ENCODE measurements at regions not wholly inside any gene's neighbourhood (a gene's known extent, or its start where the extent isn't known, plus 50 kb on each side); places are given as distances from the start of the nearest gene placed in this dataset.
"Not testable (repeated sequence)": the region's sequence is repeated elsewhere in the genome, so short reads cannot be mapped to it uniquely, and the experiment has no call there.

DNA sequence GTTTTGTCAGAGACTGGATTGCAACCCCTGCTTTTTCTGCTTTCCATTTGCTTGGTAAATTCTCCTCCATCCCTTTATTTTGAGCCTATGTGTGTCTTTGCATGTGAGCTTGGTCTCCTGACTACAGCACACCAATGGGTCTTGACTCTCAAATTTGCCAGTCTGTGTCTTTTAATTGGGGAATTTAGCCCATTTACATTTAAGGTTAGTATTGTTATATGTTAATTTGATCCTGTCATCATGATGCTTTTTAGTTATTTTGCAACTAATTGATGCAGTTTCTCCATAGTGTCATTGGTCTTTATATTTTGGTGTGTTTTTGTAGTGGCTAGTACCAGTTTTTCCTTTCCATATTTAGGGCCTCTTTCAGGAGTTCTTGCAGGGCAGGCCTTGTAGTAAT is 133.8 kb upstream of the RORA start:
- in situ Hi-C loops (cut with MboI; ENCODE audit: low sequenced_read_pairs); H3K4me3 ChIP-seq (ENCODE audit: insufficient read depth, low read depth, low read length); H3K9me1 ChIP-seq (ENCODE audit: insufficient read depth, low read length); H2BK15ac ChIP-seq (ENCODE audit: low read depth, low read length); H3K4ac ChIP-seq (ENCODE audit: low read depth, low read length); CTCF ChIA-PET; H2AK9ac ChIP-seq (replicated peaks; ENCODE audit: low read depth, low read length, poor library complexity); BruUV-seq (replicated peaks); H3K4me1 ChIP-seq (ENCODE audit: control insufficient read depth, insufficient read depth, low read length); H3K14ac ChIP-seq (replicated peaks; ENCODE audit: low read depth, low read length); H3K23ac ChIP-seq (ENCODE audit: low read depth, low read length); ATAC-seq (ENCODE audit: low read depth); H2BK5ac ChIP-seq (ENCODE audit: low read depth, low read length, poor library complexity, severe bottlenecking); H3K9ac ChIP-seq (ENCODE audit: low read depth, low read length); H3K18ac ChIP-seq (ENCODE audit: low read depth, low read length); H2AFZ ChIP-seq (replicated peaks; ENCODE audit: low read length, poor library complexity); H3K79me1 ChIP-seq (ENCODE audit: low read depth in 1 of 2, low read length in 2 of 2); H4K20me1 ChIP-seq (ENCODE audit: insufficient read depth, low read length); dilution Hi-C loops (cut with HindIII; ENCODE audit: low sequenced_read_pairs, unreplicated experiment); H3K27ac ChIP-seq (ENCODE audit: insufficient read depth, low read length); H3K56ac ChIP-seq (ENCODE audit: extremely low read depth, insufficient read depth, low read length); H4K5ac ChIP-seq (ENCODE audit: low read depth, low read length); H3K4me2 ChIP-seq (ENCODE audit: low read depth, low read length); H3K36me3 ChIP-seq (ENCODE audit: control insufficient read depth, insufficient read depth, low read length); H3K27me3 ChIP-seq (ENCODE audit: control insufficient read depth, insufficient read depth, low read length); H2BK120ac ChIP-seq (ENCODE audit: low read depth, low read length); H2BK20ac ChIP-seq (ENCODE audit: low read depth, low read length); H4K8ac ChIP-seq (ENCODE audit: low read depth in 2 of 2, low read length in 2 of 2); H3K9me3 ChIP-seq (ENCODE audit: control insufficient read depth, insufficient read depth, low read length); intact Hi-C loops (cut with micrococcal nuclease); H2AK5ac ChIP-seq (ENCODE audit: low read depth, low read length); DNase-seq; POLR2A ChIA-PET (ENCODE audit: unreplicated experiment); H4K91ac ChIP-seq (ENCODE audit: insufficient read depth, low read depth, low read length): not testable (repeated sequence)
